CD4-positive, alpha-beta T cell treated with Interleukin-12 subunit alpha and Interleukin-12 subunit beta, for 1 hour (primary cell): ENCODE measurements at regions not wholly inside any gene's neighbourhood (a gene's known extent, or its start where the extent isn't known, plus 50 kb on each side); places are given as distances from the start of the nearest gene placed in this dataset.

Source experiments
- DNase-seq: peaks from one replicate; pipeline ENCODE4 v3.0.0-alpha.2; 2020

- DNase-seq: no peak
Observed at GRCh38 chr3:132237652-132238032, 79.6 kb upstream of the ACP3 start.

- no peak for DNase-seq
Observed at GRCh38 chr3:132239587-132239986, 77.6 kb upstream of the ACP3 start.

- no peak for DNase-seq
Observed at GRCh38 chr3:132241776-132242514, 75.3 kb upstream of the ACP3 start.

DNA sequence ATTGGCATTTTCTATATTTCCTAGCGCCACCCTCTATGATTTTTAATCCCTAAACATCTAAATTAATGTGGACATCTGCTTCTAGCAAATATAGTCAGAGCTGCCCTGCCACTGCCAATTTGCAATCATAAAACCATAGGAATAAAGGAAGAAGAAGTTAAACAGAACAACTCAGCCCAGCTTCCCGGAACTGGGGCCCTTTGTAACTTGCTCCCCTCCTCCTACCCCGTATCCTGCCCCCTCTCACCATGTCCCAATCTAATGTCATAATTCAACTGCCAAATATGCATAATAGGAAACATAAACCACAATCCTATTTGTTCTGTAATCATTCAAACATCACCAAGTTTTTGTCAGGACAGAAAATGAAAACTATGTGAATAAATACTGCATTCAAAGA is 74.4 kb upstream of the ACP3 start:
- DNase-seq: no peak

GRCh38 chr3:132245552-132246142 is 71.6 kb upstream of the ACP3 start:
- no peak for DNase-seq

DNA sequence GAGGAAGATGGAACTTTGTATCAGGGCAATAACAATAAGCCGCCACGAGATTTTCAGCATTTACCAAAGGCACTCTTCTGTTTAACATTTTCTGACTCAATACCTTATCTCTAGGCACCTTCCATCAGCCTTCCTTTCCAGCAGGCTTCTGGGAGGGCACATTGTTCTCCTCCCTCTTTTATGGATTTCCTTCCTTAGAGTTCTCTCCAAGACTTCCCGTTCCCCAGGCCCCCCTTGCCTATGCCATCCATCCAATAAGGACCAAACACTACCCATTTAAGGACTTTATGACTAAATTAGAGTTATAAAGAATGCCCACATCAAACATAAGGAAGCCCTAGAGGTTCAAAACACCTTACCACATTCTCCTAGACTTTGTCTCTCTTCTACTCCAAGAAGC is 71.0 kb upstream of the ACP3 start:
- DNase-seq: no peak

DNA sequence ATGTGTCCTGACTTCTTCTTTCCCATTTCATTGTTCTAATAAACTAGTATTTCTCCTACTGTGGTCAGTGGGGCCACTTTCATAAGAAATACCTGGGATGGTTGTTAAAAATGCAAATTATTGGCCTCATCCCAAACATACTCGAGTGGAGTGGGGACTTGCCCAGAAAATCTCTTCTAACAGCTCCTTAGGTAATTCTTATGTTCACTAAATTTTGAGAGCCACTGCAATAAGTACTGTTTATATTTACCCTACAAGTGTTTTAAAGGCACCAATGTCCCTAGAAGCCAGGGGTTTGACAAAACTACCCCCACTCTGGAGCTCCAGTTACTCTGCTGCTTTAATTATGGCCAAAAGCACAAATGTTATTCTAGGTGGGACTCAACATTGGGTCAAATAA is 70.0 kb upstream of the ACP3 start:
- no peak for DNase-seq

DNA sequence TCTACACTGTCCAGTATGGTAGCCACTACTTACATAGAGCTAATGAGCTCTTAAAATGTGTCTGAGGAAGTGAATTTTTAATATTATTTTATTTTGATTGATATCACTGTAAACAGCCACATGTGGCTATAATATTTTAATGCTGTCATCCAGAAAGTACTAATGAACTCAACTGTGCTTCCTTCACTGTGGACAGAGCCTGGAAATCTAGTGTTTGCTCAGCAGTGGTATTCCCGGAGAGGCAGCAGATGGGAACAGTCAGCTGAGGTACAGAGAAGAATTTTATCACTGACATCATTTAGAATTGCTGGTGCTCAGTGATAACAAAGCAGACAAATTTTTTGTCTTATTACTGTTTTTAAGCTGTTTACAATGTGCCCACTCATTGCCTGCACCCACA is 68.7 kb upstream of the ACP3 start:
- DNase-seq: no peak

GRCh38 chr3:132253262-132253878 is 63.8 kb upstream of the ACP3 start:
- peak; percentile 11 for DNase-seq

GRCh38 chr3:132254076-132254755 is 63.0 kb upstream of the ACP3 start:
- no peak for DNase-seq

DNA sequence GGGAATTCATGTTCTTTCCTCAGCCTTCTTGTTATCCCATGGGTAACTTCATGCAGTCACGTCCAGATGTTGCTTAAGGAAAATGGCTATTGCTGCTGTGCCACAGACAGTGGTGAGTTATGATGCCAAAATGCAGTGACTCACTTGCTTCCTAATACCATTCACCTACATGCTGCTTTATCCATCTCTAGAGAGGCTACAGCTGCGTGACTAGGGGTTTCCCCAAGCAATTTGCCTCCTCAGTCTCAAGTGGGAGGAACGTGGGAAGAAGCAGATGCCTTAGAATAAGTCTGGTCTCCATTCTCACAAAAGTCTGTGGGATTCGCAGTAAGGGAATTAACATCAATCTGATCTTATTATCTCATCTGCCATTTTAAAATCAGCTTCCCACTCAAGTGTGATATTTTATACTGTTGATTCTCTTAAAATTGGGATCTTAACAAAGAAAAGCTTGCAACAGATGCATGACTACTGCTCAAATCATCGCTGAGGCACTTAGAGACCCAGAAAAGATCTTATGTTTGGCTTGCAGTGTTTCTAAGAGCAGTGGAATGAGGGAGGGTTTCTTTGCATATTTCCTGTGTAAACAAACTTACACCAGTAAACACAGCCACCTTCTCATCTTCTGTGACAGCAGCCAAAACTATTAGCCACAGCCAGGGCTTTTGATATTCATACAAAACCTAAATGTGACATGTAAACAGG is 62.0 kb upstream of the ACP3 start:
- DNase-seq: no peak

GRCh38 chr3:132256989-132257388 is 60.2 kb upstream of the ACP3 start:
- no peak for DNase-seq

GRCh38 chr3:132261506-132261905 is 55.7 kb upstream of the ACP3 start:
- no peak for DNase-seq

GRCh38 chr3:132262305-132262704 is 54.9 kb upstream of the ACP3 start:
- DNase-seq: no peak

GRCh38 chr3:132262956-132263355 is 54.3 kb upstream of the ACP3 start:
- DNase-seq: no peak

GRCh38 chr3:132265028-132265427 is 52.2 kb upstream of the ACP3 start:
- DNase-seq: no peak

- no peak for DNase-seq
Observed at GRCh38 chr3:132265488-132265887, 51.7 kb upstream of the ACP3 start.

DNA sequence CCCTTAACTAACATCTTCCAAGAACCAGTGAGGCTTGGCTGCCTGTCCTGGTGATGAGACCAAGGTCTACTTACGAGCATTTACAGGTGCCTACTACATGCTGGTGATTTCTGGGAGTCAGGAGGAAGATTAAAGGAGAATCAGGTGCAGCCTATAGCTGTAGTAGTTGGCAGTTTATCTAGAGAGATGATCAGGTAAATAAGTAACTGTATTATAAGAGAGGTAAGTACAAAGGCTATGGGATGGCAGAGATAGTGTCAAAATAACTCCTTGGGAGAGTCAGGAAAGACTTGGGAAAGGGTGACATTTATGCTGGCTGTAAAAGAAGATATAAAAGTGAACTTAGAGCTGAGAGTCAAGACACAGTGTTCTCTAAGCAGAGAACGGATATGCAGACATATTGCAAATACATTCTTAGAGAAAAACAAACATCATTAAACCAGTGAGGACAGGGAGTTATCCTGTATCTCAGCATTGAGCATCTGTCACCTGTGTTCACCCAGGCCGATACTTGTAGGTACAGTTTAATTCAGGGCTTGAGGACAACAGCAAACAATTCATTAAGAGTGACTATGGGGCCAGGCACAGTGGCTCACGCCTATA is 49.7 kb upstream of the ACP3 start:
- no peak for DNase-seq
